Esophagus squamous epithelium (tissue), 4 donors: ENCODE measurements at regions not wholly inside any gene's neighbourhood (a gene's known extent, or its start where the extent isn't known, plus 50 kb on each side); places are given as distances from the start of the nearest gene placed in this dataset.

Source experiments
- CTCF ChIP-seq, 6 experiments: fragments of 450-650 bp in 4 of 6; fragments of 200-600 bp in 2 of 6; sonication (generic) in 2 of 6; IDR thresholded peaks; one replicate each; pipeline ENCODE4 v1.5.1; 2016 to 2019; ENCODE audit warnings: antibody characterized with exemption in 6 of 6, mild to moderate bottlenecking in 4 of 6, moderate library complexity in 4 of 6
- POLR2A ChIP-seq, 4 donors: fragments of 450-650 bp; IDR thresholded peaks; one replicate each; pipeline ENCODE4 v1.6.1; 2017; ENCODE audit warnings: antibody characterized with exemption in 4 of 4, mild to moderate bottlenecking in 4 of 4, moderate library complexity in 3 of 4

GRCh38 chr2:134052173-134052572, 201.7 kb upstream of the MGAT5 start:
- TF ChIP-seq CTCF (IDR thresholded peaks at IDR 0.05) (no peak), POLR2A (IDR thresholded peaks at IDR 0.05) (no peak)
